IMR-90 (cell line): ENCODE measurements at regions not wholly inside any gene's neighbourhood (a gene's known extent, or its start where the extent isn't known, plus 50 kb on each side); places are given as distances from the start of the nearest gene placed in this dataset.

Source experiments
- BHLHE40 ChIP-seq: fragments of 150-350 bp; IDR thresholded peaks from 2 replicates; pipeline ENCODE4 v1.6.1; 2016; ENCODE audit warnings: mild to moderate bottlenecking, low read depth, low read length
- CEBPB ChIP-seq: IDR thresholded peaks from 2 replicates; pipeline ENCODE4 v1.6.1; 2012; ENCODE audit warnings: low read depth, low read length, improper control_type of control experiment
- CTCF ChIP-seq: conservative IDR thresholded peaks from 2 replicates; pipeline ENCODE4 v1.5.1; 2012; ENCODE audit warnings: mild to moderate bottlenecking, low read depth, low read length, improper control_type of control experiment
- ELK1 ChIP-seq: fragments of 150-350 bp; IDR thresholded peaks from 2 replicates; pipeline ENCODE4 v1.6.1; 2016; ENCODE audit warnings: low read depth, mild to moderate bottlenecking, low read length, moderate library complexity, borderline replicate concordance
- FOS ChIP-seq: fragments of 150-350 bp; IDR thresholded peaks from 2 replicates; pipeline ENCODE4 v1.6.1; 2016; ENCODE audit warnings: low read depth, low read length
- MXI1 ChIP-seq: IDR thresholded peaks from 2 replicates; pipeline ENCODE4 v1.6.1; 2012; ENCODE audit warnings: low read depth, mild to moderate bottlenecking, low read length, moderate library complexity, borderline replicate concordance
- POLR2A ChIP-seq: IDR thresholded peaks from 2 replicates; pipeline ENCODE4 v1.6.1; 2012; ENCODE audit warnings: mild to moderate bottlenecking, low read depth, low read length
- RAD21 ChIP-seq: IDR thresholded peaks from 2 replicates; pipeline ENCODE4 v1.6.1; 2012; ENCODE audit warnings: low read length, improper control_type of control experiment
- RCOR1 ChIP-seq: IDR thresholded peaks from 2 replicates; pipeline ENCODE4 v1.6.1; 2012; ENCODE audit warnings: mild to moderate bottlenecking, low read length, improper control_type of control experiment; ENCODE audit not compliant: insufficient replicate concordance
- USF2 ChIP-seq: fragments of 150-350 bp; IDR thresholded peaks from 2 replicates; pipeline ENCODE4 v1.6.1; 2017; ENCODE audit warnings: mild to moderate bottlenecking, antibody characterized with exemption, low read length, low read depth

GRCh38 chr14:83297361-83297760, 1763.7 kb upstream of the SEL1L start:
- TF ChIP-seq CTCF = no peak
- TF ChIP-seq BHLHE40 = no peak
- no peak for TF ChIP-seq USF2
- TF ChIP-seq ELK1 = no peak
- no peak for TF ChIP-seq POLR2A
- no peak for TF ChIP-seq MXI1
- no peak for TF ChIP-seq RAD21
- TF ChIP-seq RCOR1 = no peak
- TF ChIP-seq CEBPB = no peak
- TF ChIP-seq FOS = no peak
